Omental fat pad (tissue), 3 donors: ENCODE measurements at regions not wholly inside any gene's neighbourhood (a gene's known extent, or its start where the extent isn't known, plus 50 kb on each side); places are given as distances from the start of the nearest gene placed in this dataset.
"Not testable (repeated sequence)": the region's sequence is repeated elsewhere in the genome, so short reads cannot be mapped to it uniquely, and the experiment has no call there.

Experiments
- ATAC-seq: fragments of 150-250 bp; one replicate; pipeline ENCODE4 v1.9.1; 2016; ENCODE audit warnings: mild to moderate bottlenecking, moderate library complexity; ENCODE audit not compliant: low FRiP score
- DNase-seq: peaks from one replicate; pipeline ENCODE4 v3.0.0-alpha.2; 2019; ENCODE audit warnings: low spot score
- CTCF ChIP-seq, 3 donors: fragments of 450-650 bp; IDR thresholded peaks; one replicate each; pipeline ENCODE4 v1.5.1; 2016 to 2017; ENCODE audit warnings: antibody characterized with exemption in 3 of 3, mild to moderate bottlenecking in 3 of 3, moderate library complexity in 2 of 3

GRCh38 chr22:22057617-22058378 is 75.2 kb upstream of the TOP3B start:
- ATAC-seq: no peak
- DNase-seq: no peak
- no peak for TF ChIP-seq CTCF (IDR thresholded peaks at IDR 0.05)

- DNase-seq: not testable (repeated sequence)
Measured at GRCh38 chr22:22056809-22057594, 74.4 kb upstream of the TOP3B start.

GRCh38 chr22:22052548-22053139 is 70.1 kb upstream of the TOP3B start:
- DNase-seq, ATAC-seq: not testable (repeated sequence)

More at GRCh38 chr22:22056809-22057594, 74.4 kb upstream of the TOP3B start:
- ATAC-seq: not testable (repeated sequence)

GRCh38 chr22:22051032-22051431 is 68.4 kb upstream of the TOP3B start:
- ATAC-seq, DNase-seq: not testable (repeated sequence)

- DNase-seq (no peak), ATAC-seq (no peak)
- TF ChIP-seq CTCF (IDR thresholded peaks at IDR 0.05): no peak
Measured at GRCh38 chr22:22050141-22050775, 67.7 kb upstream of the TOP3B start.

- no peak for TF ChIP-seq CTCF (IDR thresholded peaks at IDR 0.05)
- ATAC-seq: no peak
- DNase-seq: no peak
Measured at GRCh38 chr22:22049684-22050083, 67.1 kb upstream of the TOP3B start.

- DNase-seq: no peak
- no peak for TF ChIP-seq CTCF (IDR thresholded peaks at IDR 0.05)
- no peak for ATAC-seq
Measured at GRCh38 chr22:22048981-22049531, 66.5 kb upstream of the TOP3B start.

- no peak for TF ChIP-seq CTCF (IDR thresholded peaks at IDR 0.05)
- ATAC-seq: no peak
- no peak for DNase-seq
Measured at GRCh38 chr22:22048318-22048942, 65.8 kb upstream of the TOP3B start.
